HepG2 (cell line): ENCODE measurements at regions not wholly inside any gene's neighbourhood (a gene's known extent, or its start where the extent isn't known, plus 50 kb on each side); places are given as distances from the start of the nearest gene placed in this dataset.

Experiments
- ATAC-seq: fragments of 200-7000 bp; cut with Tn5 transposase; 3 replicates; pipeline ENCODE4 v1.9.1; 2020; ENCODE audit warnings: mild to moderate bottlenecking, moderate library complexity
- BruUV-seq: library from RNA; stranded (reverse); fragments of 400-500 nt; replicated peaks from 2 replicates; lab custom pipeline; 2021; lab: Mats Ljungman, UMichigan
- CTCF ChIA-PET: fragments of 300-600 bp; formaldehyde crosslinking; extraction: SDS; loops from one replicate; lab custom pipeline; 2021; ENCODE audit warnings: low total read pairs, inconsistent platforms, low intra/inter-chr PET ratio; lab: Yijun Ruan, JAX
- POLR2A ChIA-PET: fragments of 350-600 bp; sonication (Branson Sonifier 250); formaldehyde crosslinking; loops from one replicate; lab custom pipeline; 2020; ENCODE audit warnings: antibody characterized with exemption, inconsistent platforms; lab: Yijun Ruan, JAX
- DNase-seq: peaks from one replicate; pipeline ENCODE4 v3.0.0-alpha.2; 2015; ENCODE audit warnings: low spot score
- FAIRE-seq: peaks from 3 replicates; lab custom pipeline; 2011; peaks lifted over from hg19 to GRCh38; lab: Jason Lieb, UNC
- H2AFZ ChIP-seq: one replicate; pipeline ENCODE4 v1.6.1; 2011; ENCODE audit warnings: low read length, inconsistent platforms
- H3K27ac ChIP-seq: fragments of 300-600 bp; 3 replicates; pipeline ENCODE4 v1.8.0; 2011; ENCODE audit warnings: mixed run types, mild to moderate bottlenecking, mixed read lengths, low read length, inconsistent platforms; ENCODE audit not compliant: insufficient read depth; ENCODE audit errors: extremely low read length
- H3K27me3 ChIP-seq, 2 experiments: fragments of 200-600 bp in 1 of 2; 2 replicates in 1 of 2; 3 replicates in 1 of 2; pipeline versions ENCODE4 v1.6.0 to v1.8.0; 2011; ENCODE audit warnings: low read length in 2 of 2, mild to moderate bottlenecking in 2 of 2, moderate library complexity in 2 of 2, inconsistent platforms in 1 of 2; ENCODE audit not compliant: insufficient read depth in 2 of 2, control insufficient read depth in 1 of 2
- H3K36me3 ChIP-seq, 2 experiments: fragments of 200-600 bp in 1 of 2; replicated peaks in 1 of 2; 2 replicates in 1 of 2; 3 replicates in 1 of 2; pipeline versions ENCODE4 v1.5.1 to v1.8.0; 2011; ENCODE audit warnings: low read length in 2 of 2, inconsistent platforms in 1 of 2; ENCODE audit not compliant: insufficient read depth in 2 of 2, control insufficient read depth in 1 of 2
- H3K4me1 ChIP-seq: 2 replicates; pipeline ENCODE4 v1.5.1; 2012; ENCODE audit warnings: low read length, inconsistent platforms; ENCODE audit not compliant: insufficient read depth
- H3K4me2 ChIP-seq: 2 replicates; pipeline ENCODE4 v1.6.0; 2011; ENCODE audit warnings: low read depth, low read length, inconsistent platforms
- H3K4me3 ChIP-seq, 3 experiments: fragments of 200-600 bp in 1 of 3; sonication (generic), shearing (Covaris generic) in 1 of 3; replicated peaks in 1 of 3; 2 replicates each; pipeline ENCODE4 v1.5.1; 2011 to 2016; ENCODE audit warnings: low read length in 3 of 3, inconsistent platforms in 2 of 3, low read depth in 2 of 3, mild to moderate bottlenecking in 2 of 3, control low read depth in 1 of 3, mixed read lengths in 1 of 3; ENCODE audit not compliant: insufficient read depth in 1 of 3
- H3K79me2 ChIP-seq: one replicate; pipeline ENCODE4 v1.6.1; 2011; ENCODE audit warnings: low read length, inconsistent platforms; ENCODE audit not compliant: insufficient read depth
- H3K9ac ChIP-seq: 2 replicates; pipeline ENCODE4 v1.6.0; 2011; ENCODE audit warnings: mild to moderate bottlenecking, low read depth, low read length, inconsistent platforms; ENCODE audit not compliant: insufficient read depth
- H3K9me3 ChIP-seq: 2 replicates; pipeline ENCODE4 v1.5.1; 2012; ENCODE audit warnings: mild to moderate bottlenecking, low read length
- H4K20me1 ChIP-seq: 2 replicates; pipeline ENCODE4 v1.6.0; 2011; ENCODE audit warnings: inconsistent platforms, mild to moderate bottlenecking, low read length, moderate library complexity; ENCODE audit not compliant: insufficient read depth
- CHD2 ChIP-seq: IDR thresholded peaks from 2 replicates; pipeline ENCODE4 v1.6.1; 2011; ENCODE audit warnings: low read depth, low read length, improper control_type of control experiment
- CHD4 ChIP-seq: fragments of 200-600 bp; sonication (generic); IDR thresholded peaks from 2 replicates; pipeline ENCODE4 v1.7.0; 2017; ENCODE audit warnings: mild to moderate bottlenecking, low read length, borderline replicate concordance
- CREB1 ChIP-seq, 2 experiments: fragments of 450-650 bp in 1 of 2; IDR thresholded peaks; 2 replicates each; pipeline ENCODE4 v1.6.1; 2016 to 2017; ENCODE audit warnings: control low read depth in 1 of 2, mild to moderate bottlenecking in 1 of 2, missing compliant biosample characterization in 1 of 2, missing genetic modification characterization in 1 of 2
- DRAP1 ChIP-seq: IDR thresholded peaks from 2 replicates; pipeline ENCODE4 v1.6.1; 2016; ENCODE audit warnings: missing genetic modification reagents, missing compliant biosample characterization
- HHEX ChIP-seq: IDR thresholded peaks from 2 replicates; pipeline ENCODE4 v1.6.1; 2016; ENCODE audit warnings: control low read depth
- JUN ChIP-seq: sonication (generic); formaldehyde crosslinking; IDR thresholded peaks from 2 replicates; pipeline ENCODE4 v1.4.0; 2020; ENCODE audit warnings: mild to moderate bottlenecking, missing genetic modification reagents
- MED1 ChIP-seq: sonication (generic); formaldehyde crosslinking; IDR thresholded peaks from 2 replicates; pipeline ENCODE4 v1.4.0; 2020; ENCODE audit warnings: missing genetic modification reagents
- MXI1 ChIP-seq: IDR thresholded peaks from 3 replicates; pipeline ENCODE4 v1.6.1; 2012; ENCODE audit warnings: low read depth, low read length, inconsistent platforms, borderline replicate concordance
- REST ChIP-seq, 2 experiments: IDR thresholded peaks; 2 replicates each; pipeline ENCODE4 v1.6.1; 2011 to 2012; ENCODE audit warnings: low read length in 2 of 2, borderline replicate concordance in 1 of 2, low read depth in 1 of 2, mild to moderate bottlenecking in 1 of 2, moderate library complexity in 1 of 2
- ZNF296 ChIP-seq: sonication (generic); formaldehyde crosslinking; conservative IDR thresholded peaks from 2 replicates; pipeline ENCODE4 v1.5.0; 2020; ENCODE audit warnings: mild to moderate bottlenecking, missing genetic modification reagents
- ZNF414 ChIP-seq: sonication (generic); formaldehyde crosslinking; IDR thresholded peaks from 2 replicates; pipeline ENCODE4 v1.5.0; 2020; ENCODE audit warnings: missing genetic modification reagents
- ZNF513 ChIP-seq: sonication (generic); formaldehyde crosslinking; conservative IDR thresholded peaks from 2 replicates; pipeline ENCODE4 v1.5.0; 2020; ENCODE audit warnings: missing genetic modification reagents
- ZNF709 ChIP-seq: sonication (generic); formaldehyde crosslinking; IDR thresholded peaks from 2 replicates; pipeline ENCODE4 v1.5.0; 2020; ENCODE audit warnings: mild to moderate bottlenecking, missing genetic modification reagents
- WGBS: methylation state at CpG from one replicate; pipeline ENCODE4 v1.1.6; 2017; ENCODE audit warnings: low lambda C conversion rate; 5-methylcytosine and 5-hydroxymethylcytosine counted together
- in situ Hi-C: cut with HindIII; loops from 2 replicates; pipeline ENCODE4 v1.10.0; 2017; ENCODE audit warnings: low pct_unique_long_range_greater_than_20kb; ENCODE audit not compliant: extremely low pct_ligation_motif_present
- intact Hi-C: fragments of 100-400 bp; cut with micrococcal nuclease; formaldehyde crosslinking; loops from one replicate; pipeline ENCODE4 v1.10.0; 2022; ENCODE audit not compliant: unreplicated experiment

- ChIA-PET POLR2A (no interaction called here), CTCF (no interaction called here)
- Histone ChIP-seq H4K20me1 (no peaks in the 10 kb centered on the region), H3K4me3 (no peak overlapping the region), H3K27me3 (no peaks in the 10 kb centered on the region), H3K27ac (no peak overlapping the region), H3K36me3 (no peaks in the 10 kb centered on the region), H3K4me1 (no peaks in the 10 kb centered on the region), H2AFZ (no peak overlapping the region), H3K9ac (no peak overlapping the region), H3K9me3 (no peaks in the 10 kb centered on the region), H3K4me2 (no peak overlapping the region), H3K79me2 (no peaks in the 10 kb centered on the region)
- peak in 1 of 2 experiments; percentile 83; a peak in 2 of 4 replicates for TF ChIP-seq REST (IDR thresholded peaks at IDR 0.05; ENCODE audit: borderline replicate concordance in 1 of 2, low read depth in 1 of 2, low read length in 2 of 2)
- TF ChIP-seq MXI1, result no peak
- no peak for TF ChIP-seq JUN (CRISPR knock-in tag)
- BruUV-seq, result no TSS peak
- no peak for ATAC-seq
- intact Hi-C loops (no loop called here), in situ Hi-C loops (no loop called here)
- DNase-seq, result no peak
- FAIRE-seq, result no peak
- WGBS, result 14% methylated on average over 6 of the region's 6 CpGs
These were observed 444.3 kb downstream of the GPAM start for GRCh38 chr10:111739125-111739873.

- no peak overlapping the region for H3K9ac ChIP-seq
- ATAC-seq (no peak), FAIRE-seq (no peak), DNase-seq (no peak)
- POLR2A ChIA-PET, result no interaction called here
- in situ Hi-C loops, result no loop called here
- CTCF ChIA-PET, result no interaction called here
- no peak overlapping the region for H2AFZ ChIP-seq
- no TSS peak for BruUV-seq
- no peaks in the 10 kb centered on the region for H3K27me3 ChIP-seq
- no peak overlapping the region for H3K27ac ChIP-seq
- H3K9me3 ChIP-seq, result no peaks in the 10 kb centered on the region
- H3K79me2 ChIP-seq, result no peaks in the 10 kb centered on the region
- intact Hi-C loops, result no loop called here
- WGBS, result 0% methylated on average over 1 of the region's 1 CpG
- H3K4me1 ChIP-seq, result no peaks in the 10 kb centered on the region
- no peaks in the 10 kb centered on the region for H3K36me3 ChIP-seq
- no peak overlapping the region for H3K4me2 ChIP-seq
- H4K20me1 ChIP-seq, result no peaks in the 10 kb centered on the region
- no peak overlapping the region for H3K4me3 ChIP-seq
- TF ChIP-seq ZNF513 (CRISPR knock-in tag) (no peak), CHD4 (no peak), CREB1 (IDR thresholded peaks at IDR 0.05) (no peak), CREB1 (CRISPR knock-in tag; IDR thresholded peaks at IDR 0.05) (no peak), ZNF709 (no peak), ZNF296 (no peak), ZNF414 (CRISPR knock-in tag) (no peak), CHD2 (no peak), HHEX (CRISPR knock-in tag) (no peak), MED1 (CRISPR knock-in tag) (no peak), DRAP1 (CRISPR knock-in tag) (no peak)
These were observed 443.8 kb downstream of the GPAM start for GRCh38 chr10:111739874-111740139.
